ENCODE measurements at regions not wholly inside any gene's neighbourhood (a gene's known extent, or its start where the extent isn't known, plus 50 kb on each side); places are given as distances from the start of the nearest gene placed in this dataset.
A peak's percentile ranks its signal among the peaks of the same experiment; 100 is the strongest.
"Not testable (repeated sequence)": the region's sequence is repeated elsewhere in the genome, so short reads cannot be mapped to it uniquely, and the experiment has no call there.

- peak; percentile 30 for DNase-seq (ENCODE audit: low read depth)
- TF ChIP-seq CTCF (IDR thresholded peaks at IDR 0.05; ENCODE audit: low read length, missing control alignments): no peak
- H3K4me3 ChIP-seq (replicated peaks; ENCODE audit: low read depth, low read length): no peak overlapping the region
Observed at GRCh38 chr1:203406446-203407045, 55.6 kb upstream of the FMOD start.

GRCh38 chr1:203407296-203407695, 56.4 kb upstream of the FMOD start:
- H3K4me3 ChIP-seq (replicated peaks; ENCODE audit: low read depth, low read length): no peak overlapping the region
- no peak for TF ChIP-seq CTCF (IDR thresholded peaks at IDR 0.05; ENCODE audit: low read length, missing control alignments)
- DNase-seq (ENCODE audit: low read depth): no peak

DNA sequence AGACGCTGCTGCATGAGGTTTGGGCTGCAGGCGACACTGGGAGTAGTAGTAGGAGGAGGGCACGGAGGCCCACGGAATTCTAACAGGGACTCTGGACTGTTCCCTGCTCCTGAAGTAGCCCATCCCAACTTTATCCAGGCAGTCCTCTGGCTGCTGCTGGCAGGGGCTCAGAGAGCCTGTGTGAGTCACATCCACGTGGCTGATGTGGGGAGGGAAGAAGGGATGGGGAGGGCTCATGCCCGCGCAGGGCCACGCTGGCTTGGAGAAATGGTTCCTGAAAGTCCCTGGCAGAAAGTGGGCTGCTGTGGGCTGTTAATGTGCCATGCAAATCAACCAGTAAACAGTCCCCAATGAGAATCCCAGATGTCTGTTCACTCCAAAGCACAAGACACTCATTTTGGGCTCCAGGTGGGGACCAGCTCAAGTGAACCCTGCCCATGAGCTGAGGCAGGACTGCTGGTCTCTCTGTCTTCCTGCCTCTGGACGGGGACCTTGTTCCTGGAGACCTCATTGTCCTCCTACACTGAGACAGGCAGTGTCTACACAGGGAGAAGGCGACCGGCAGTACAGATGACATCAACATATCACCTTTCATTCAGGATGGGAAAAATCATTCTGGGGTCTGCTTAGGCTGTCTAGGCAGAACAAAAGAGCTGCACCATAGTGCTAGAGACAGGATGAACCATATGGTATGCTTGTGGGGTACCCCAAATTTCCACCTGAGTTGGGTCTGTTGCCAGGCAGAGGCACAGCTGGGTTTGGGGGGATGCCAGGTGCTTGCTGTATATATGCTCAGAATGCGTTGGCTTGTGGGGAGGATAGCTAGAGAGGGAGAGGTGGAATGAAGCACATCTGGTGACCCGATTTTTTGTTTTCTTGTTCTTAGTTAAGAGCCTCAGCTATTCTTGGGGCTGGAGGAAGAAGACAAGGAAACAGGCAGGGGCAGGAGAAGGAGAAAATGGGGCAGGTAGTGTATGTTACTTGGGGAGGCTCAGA, 57.9 kb upstream of the FMOD start:
- no peak for TF ChIP-seq CTCF (IDR thresholded peaks at IDR 0.05; ENCODE audit: low read length, missing control alignments)
- peak; percentile 78 for DNase-seq (ENCODE audit: low read depth)
- H3K4me3 ChIP-seq (replicated peaks; ENCODE audit: low read depth, low read length): no peak overlapping the region

DNA sequence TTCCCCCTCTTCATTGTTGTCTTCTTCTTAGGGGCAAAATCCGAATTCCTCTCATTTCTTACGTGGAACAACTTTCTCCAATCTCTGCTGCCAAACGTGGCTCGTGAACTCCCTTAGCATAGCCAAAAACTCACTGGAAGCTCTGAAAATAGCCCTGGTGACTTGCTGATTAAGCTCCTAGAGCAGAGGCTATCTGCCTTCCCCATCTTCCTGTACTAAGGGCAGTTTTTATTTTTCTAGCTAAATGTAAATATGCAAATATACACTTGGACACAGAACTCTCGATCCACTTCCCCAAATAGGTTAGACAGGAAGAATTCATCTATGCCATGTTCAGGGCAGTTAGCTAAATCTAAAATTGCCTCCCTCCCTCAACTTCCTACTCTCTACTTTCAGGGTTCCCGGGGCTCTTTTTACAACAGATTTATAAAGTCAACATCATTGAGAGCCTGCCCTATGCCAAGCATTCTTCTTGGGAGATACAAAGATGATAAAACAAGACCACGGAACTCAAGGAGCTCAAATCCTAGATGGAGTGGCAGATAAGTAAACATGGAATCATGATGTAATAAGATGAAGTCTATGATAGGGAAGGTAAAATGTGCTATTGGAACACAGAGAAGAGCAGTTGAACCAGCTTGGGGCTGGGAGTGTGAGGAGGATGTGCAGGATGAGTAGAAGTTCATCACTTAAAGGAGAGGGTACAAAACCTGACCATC, 59.4 kb upstream of the FMOD start:
- no peak overlapping the region for H3K4me3 ChIP-seq (replicated peaks; ENCODE audit: low read depth, low read length)
- no peak for TF ChIP-seq CTCF (IDR thresholded peaks at IDR 0.05; ENCODE audit: low read length, missing control alignments)
- no peak for DNase-seq (ENCODE audit: low read depth)

- DNase-seq (ENCODE audit: low read depth); H3K4me3 ChIP-seq (replicated peaks; ENCODE audit: low read depth, low read length): not testable (repeated sequence)
Observed at GRCh38 chr1:203411431-203411830, 60.5 kb upstream of the FMOD start.

- DNase-seq (ENCODE audit: low read depth): no peak
- TF ChIP-seq CTCF (IDR thresholded peaks at IDR 0.05; ENCODE audit: low read length, missing control alignments): no peak
- no peak overlapping the region for H3K4me3 ChIP-seq (replicated peaks; ENCODE audit: low read depth, low read length)
Observed at GRCh38 chr1:203419558-203419957, 56.0 kb upstream of the PRELP start.

- no peak overlapping the region for H3K4me3 ChIP-seq (replicated peaks; ENCODE audit: low read depth, low read length)
- no peak for DNase-seq (ENCODE audit: low read depth)
- TF ChIP-seq CTCF (IDR thresholded peaks at IDR 0.05; ENCODE audit: low read length, missing control alignments): no peak
Observed at GRCh38 chr1:203420263-203420662, 55.3 kb upstream of the PRELP start.
